ENCODE measurements at regions not wholly inside any gene's neighbourhood (a gene's known extent, or its start where the extent isn't known, plus 50 kb on each side); places are given as distances from the start of the nearest gene placed in this dataset.

DNA sequence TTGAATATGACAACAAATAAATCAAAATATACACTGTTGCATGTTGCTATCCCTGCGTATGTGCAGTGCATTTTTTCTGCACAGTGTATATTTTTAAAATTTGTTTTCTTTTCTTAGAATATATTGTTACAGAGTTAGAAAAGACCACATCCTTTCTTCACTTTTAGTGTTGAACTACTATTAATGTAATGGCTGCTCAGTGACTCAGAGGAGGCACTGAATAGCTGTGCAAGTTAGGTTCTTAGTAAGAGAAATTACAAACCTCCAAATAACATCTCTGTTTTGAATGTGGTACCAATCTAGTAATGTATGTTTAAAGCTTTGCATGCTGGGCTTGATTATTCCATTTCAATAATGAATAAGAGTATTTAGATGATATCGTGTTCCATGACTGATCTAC is 208.9 kb upstream of the PRR16 start:
- no peak overlapping the region for H3K27ac ChIP-seq
- TF ChIP-seq, protein P1, sequence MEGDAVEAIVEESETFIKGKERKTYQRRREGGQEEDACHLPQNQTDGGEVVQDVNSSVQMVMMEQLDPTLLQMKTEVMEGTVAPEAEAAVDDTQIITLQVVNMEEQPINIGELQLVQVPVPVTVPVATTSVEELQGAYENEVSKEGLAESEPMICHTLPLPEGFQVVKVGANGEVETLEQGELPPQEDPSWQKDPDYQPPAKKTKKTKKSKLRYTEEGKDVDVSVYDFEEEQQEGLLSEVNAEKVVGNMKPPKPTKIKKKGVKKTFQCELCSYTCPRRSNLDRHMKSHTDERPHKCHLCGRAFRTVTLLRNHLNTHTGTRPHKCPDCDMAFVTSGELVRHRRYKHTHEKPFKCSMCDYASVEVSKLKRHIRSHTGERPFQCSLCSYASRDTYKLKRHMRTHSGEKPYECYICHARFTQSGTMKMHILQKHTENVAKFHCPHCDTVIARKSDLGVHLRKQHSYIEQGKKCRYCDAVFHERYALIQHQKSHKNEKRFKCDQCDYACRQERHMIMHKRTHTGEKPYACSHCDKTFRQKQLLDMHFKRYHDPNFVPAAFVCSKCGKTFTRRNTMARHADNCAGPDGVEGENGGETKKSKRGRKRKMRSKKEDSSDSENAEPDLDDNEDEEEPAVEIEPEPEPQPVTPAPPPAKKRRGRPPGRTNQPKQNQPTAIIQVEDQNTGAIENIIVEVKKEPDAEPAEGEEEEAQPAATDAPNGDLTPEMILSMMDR (IDR thresholded peaks at IDR 0.05), result no peak
- no peak for TF ChIP-seq ZFX (IDR thresholded peaks at IDR 0.05; ENCODE audit: borderline replicate concordance)

DNA sequence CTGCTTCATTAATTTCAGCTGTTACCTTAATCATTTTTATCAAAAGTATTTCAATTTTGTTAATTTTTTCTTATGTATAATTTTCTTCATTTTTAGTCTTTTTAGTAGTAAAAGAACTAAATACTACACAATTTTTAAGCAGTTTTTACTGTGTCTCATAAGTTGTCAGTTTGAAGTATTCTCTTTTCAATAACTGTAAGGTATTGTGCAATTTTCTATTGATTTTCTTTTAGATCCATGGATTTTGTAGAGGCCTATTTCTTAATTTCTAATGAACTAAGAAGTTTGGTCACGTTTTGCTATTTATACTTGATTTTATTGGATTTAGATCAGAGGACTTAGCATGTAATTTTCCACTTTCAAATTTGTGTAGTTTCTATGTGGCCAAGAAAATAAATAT is 207.7 kb upstream of the PRR16 start:
- no peak overlapping the region for H3K27ac ChIP-seq
- no peak for TF ChIP-seq ZFX (IDR thresholded peaks at IDR 0.05; ENCODE audit: borderline replicate concordance)
- TF ChIP-seq, protein P1 (IDR thresholded peaks at IDR 0.05), result no peak

DNA sequence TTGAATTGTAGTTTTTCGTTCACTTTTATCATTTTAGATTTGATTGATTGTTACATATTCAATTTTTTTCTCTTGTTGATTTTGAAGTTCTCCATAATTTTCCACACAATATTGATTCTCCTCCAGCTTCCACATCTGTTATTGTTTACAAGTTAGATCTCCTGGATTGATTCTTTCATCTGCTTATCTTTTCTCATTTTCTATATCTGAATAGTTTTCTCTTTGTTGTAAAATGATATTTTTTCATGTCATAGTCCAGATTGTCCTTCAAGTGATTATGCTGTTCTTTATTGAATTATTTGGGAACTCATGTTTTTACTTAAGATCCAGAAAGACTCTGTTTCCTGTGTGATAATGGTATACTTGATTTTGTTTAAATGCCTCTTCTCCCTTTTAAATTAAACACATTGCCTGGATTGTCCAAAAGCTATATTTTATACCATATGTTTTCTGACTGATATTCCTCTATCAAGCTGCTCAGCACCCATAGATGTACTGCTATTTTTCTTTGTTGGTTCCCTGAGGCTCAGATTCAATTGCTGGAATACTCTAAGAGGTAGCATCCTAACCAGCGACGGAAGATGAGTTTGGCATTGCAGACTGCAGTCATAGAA is 206.6 kb upstream of the PRR16 start:
- H3K27ac ChIP-seq, result no peak overlapping the region
- no peak for TF ChIP-seq ZFX (IDR thresholded peaks at IDR 0.05; ENCODE audit: borderline replicate concordance)
- TF ChIP-seq, protein P1 (IDR thresholded peaks at IDR 0.05), result no peak

DNA sequence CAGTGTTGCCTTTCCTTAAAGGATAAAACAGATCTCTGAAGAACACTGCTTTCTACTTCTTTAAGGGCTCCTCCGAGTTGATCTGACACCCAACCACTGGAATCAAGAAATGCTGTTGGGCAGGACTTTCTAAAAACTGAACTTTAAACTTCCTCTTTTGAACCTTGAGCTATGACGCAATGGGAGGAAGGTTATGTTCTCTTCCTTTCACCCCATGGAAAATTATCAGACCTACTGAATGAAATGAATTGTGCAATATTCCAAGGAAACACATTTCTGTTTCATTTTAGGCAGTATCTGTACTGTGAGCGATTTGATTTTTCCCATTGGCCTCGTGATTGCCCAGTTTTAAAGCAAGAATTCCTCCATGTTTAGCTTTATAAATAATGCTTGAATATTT is 206.0 kb upstream of the PRR16 start:
- no peak overlapping the region for H3K27ac ChIP-seq
- TF ChIP-seq, protein P1 (IDR thresholded peaks at IDR 0.05), result no peak
- TF ChIP-seq ZFX (IDR thresholded peaks at IDR 0.05; ENCODE audit: borderline replicate concordance), result no peak

DNA sequence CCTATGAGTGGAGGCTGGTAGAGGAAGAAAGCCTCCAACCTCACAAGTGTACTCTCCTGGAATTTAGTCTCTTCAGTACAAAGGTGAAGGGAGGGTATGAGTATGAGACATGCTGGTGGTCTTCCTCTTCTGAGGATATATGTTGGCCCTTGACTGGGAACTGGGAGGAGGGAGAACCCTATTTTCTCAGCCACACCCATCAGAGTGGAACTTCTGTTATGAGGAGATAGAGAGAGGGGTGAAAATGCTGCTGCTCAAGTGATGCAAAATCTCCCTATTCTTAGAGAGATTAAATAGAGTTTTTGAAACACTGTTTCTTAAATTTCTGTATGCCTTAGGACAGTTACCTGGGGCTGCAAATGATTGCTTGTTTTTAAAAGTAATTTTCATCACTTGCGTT is 203.4 kb upstream of the PRR16 start:
- no peak for TF ChIP-seq ZFX (IDR thresholded peaks at IDR 0.05; ENCODE audit: borderline replicate concordance)
- TF ChIP-seq, protein P1 (IDR thresholded peaks at IDR 0.05), result no peak
- H3K27ac ChIP-seq, result no peak overlapping the region

DNA sequence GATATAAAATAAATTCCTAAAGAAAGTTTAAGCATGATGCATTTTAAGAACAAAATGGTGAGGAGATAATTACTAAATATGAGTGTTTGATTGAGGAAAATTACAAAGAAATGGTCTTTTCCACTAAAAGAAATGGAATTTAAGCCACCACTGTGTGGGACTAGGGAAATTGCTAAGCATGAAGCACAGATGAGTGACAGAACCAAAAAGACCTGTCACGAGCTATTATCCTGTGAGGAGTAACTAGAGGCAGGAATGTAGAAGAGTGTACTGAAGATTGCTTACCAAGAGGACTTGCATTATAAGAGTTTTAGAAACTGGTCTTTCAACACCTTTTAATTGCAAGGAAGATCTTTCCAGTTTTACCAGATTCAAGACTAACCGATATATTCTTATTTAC is 193.6 kb upstream of the PRR16 start:
- H3K27ac ChIP-seq, result no peak overlapping the region
- TF ChIP-seq ZFX (IDR thresholded peaks at IDR 0.05; ENCODE audit: borderline replicate concordance), result no peak

DNA sequence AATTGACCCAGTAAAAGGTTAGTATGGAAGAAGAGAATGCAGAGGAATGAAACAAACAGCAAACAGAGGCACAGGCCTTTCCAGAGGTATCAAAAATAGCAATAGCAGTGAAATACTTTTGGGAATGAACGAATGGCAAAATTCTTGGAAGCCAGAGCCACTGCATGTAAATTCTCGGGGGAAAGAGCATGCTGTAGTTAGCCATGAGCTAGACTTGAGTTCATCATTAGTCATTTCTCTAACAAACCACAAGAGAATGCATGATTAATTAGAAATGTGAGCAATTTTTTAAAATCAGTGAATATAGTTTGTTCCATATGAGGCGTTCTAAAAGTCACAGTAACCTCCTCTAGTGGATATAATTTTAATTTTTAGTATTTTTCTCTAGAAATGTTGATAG is 170.3 kb upstream of the PRR16 start:
- TF ChIP-seq ZFX (IDR thresholded peaks at IDR 0.05; ENCODE audit: borderline replicate concordance), result no peak
- TF ChIP-seq, protein P1 (IDR thresholded peaks at IDR 0.05), result no peak
- H3K27ac ChIP-seq, result no peak overlapping the region

DNA sequence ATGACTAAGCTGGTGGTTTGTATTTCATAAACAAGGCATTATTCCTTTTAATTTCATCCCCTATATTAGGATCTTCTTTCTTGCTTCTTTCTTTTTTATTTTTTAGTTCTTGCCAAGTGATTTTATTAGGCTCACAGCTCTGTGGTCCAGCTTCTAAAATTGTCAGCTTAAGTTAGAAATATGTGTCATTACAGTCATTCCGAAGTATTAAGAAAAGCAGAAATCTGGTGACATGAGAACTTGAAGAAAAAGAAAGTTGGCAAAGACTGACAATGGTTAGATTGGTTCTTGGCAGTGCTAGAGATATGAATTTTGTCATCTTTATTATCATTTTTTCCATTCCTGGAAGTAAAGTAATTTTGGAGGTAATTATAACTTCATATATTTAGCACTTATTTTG is 166.5 kb upstream of the PRR16 start:
- TF ChIP-seq, protein P1 (IDR thresholded peaks at IDR 0.05), result no peak
- no peak for TF ChIP-seq ZFX (IDR thresholded peaks at IDR 0.05; ENCODE audit: borderline replicate concordance)
- no peak overlapping the region for H3K27ac ChIP-seq

Data from 22Rv1 (cell line).